IMR-90 (cell line): ENCODE measurements at regions not wholly inside any gene's neighbourhood (a gene's known extent, or its start where the extent isn't known, plus 50 kb on each side); places are given as distances from the start of the nearest gene placed in this dataset.
"Not testable (repeated sequence)": the region's sequence is repeated elsewhere in the genome, so short reads cannot be mapped to it uniquely, and the experiment has no call there.

Source experiments
- CEBPB ChIP-seq: IDR thresholded peaks from 2 replicates; pipeline ENCODE4 v1.6.1; 2012; ENCODE audit warnings: low read depth, low read length, improper control_type of control experiment
- MXI1 ChIP-seq: IDR thresholded peaks from 2 replicates; pipeline ENCODE4 v1.6.1; 2012; ENCODE audit warnings: low read depth, mild to moderate bottlenecking, low read length, moderate library complexity, borderline replicate concordance
- TF ChIP-seq, protein P1 (sequence below): conservative IDR thresholded peaks from 2 replicates; pipeline ENCODE4 v1.5.1; 2012; ENCODE audit warnings: mild to moderate bottlenecking, low read depth, low read length, improper control_type of control experiment
- TF ChIP-seq, protein P2 (sequence below): fragments of 150-350 bp; IDR thresholded peaks from 2 replicates; pipeline ENCODE4 v1.6.1; 2017; ENCODE audit warnings: mild to moderate bottlenecking, antibody characterized with exemption, low read length, low read depth

DNA sequence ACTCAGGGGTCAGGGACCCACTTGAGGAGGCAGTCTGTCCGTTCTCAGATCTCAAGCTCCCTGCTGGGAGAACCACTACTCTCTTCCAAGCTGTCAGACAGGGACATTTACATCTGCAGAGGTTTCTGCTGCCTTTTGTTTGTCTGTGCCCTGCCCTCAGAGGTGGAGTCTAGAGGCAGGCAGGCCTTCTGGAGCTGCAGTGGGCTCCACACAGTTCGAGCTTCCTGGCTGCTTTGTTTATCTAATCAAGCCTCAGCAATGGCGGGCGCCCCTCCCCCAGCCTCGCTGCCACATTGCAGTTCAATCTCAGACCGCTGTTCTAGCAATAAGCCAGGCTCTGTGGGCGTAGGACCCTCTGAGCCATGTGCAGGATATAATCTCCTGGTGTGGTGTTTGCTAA, 233.0 kb downstream of the OTUD1 start:
- TF ChIP-seq, protein P1, sequence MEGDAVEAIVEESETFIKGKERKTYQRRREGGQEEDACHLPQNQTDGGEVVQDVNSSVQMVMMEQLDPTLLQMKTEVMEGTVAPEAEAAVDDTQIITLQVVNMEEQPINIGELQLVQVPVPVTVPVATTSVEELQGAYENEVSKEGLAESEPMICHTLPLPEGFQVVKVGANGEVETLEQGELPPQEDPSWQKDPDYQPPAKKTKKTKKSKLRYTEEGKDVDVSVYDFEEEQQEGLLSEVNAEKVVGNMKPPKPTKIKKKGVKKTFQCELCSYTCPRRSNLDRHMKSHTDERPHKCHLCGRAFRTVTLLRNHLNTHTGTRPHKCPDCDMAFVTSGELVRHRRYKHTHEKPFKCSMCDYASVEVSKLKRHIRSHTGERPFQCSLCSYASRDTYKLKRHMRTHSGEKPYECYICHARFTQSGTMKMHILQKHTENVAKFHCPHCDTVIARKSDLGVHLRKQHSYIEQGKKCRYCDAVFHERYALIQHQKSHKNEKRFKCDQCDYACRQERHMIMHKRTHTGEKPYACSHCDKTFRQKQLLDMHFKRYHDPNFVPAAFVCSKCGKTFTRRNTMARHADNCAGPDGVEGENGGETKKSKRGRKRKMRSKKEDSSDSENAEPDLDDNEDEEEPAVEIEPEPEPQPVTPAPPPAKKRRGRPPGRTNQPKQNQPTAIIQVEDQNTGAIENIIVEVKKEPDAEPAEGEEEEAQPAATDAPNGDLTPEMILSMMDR: not testable (repeated sequence)
- TF ChIP-seq CEBPB, MXI1: not testable (repeated sequence)
- TF ChIP-seq, protein P2, sequence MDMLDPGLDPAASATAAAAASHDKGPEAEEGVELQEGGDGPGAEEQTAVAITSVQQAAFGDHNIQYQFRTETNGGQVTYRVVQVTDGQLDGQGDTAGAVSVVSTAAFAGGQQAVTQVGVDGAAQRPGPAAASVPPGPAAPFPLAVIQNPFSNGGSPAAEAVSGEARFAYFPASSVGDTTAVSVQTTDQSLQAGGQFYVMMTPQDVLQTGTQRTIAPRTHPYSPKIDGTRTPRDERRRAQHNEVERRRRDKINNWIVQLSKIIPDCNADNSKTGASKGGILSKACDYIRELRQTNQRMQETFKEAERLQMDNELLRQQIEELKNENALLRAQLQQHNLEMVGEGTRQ: not testable (repeated sequence)
